ENCODE measurements at regions not wholly inside any gene's neighbourhood (a gene's known extent, or its start where the extent isn't known, plus 50 kb on each side); places are given as distances from the start of the nearest gene placed in this dataset.

GRCh38 chr2:2665834-2666133 lies 334.7 kb upstream of the MYT1L start:
- TF ChIP-seq CTCF (IDR thresholded peaks at IDR 0.05) (no peak), EZH2 (IDR thresholded peaks at IDR 0.05; ENCODE audit: borderline replicate concordance, insufficient read depth, low read depth, low read length, poor library complexity, severe bottlenecking) (no peak)
